ENCODE measurements at regions not wholly inside any gene's neighbourhood (a gene's known extent, or its start where the extent isn't known, plus 50 kb on each side); places are given as distances from the start of the nearest gene placed in this dataset.
A peak's percentile ranks its signal among the peaks of the same experiment; 100 is the strongest.

- CTCF ChIA-PET: no interaction called here
- DNase-seq: no peak
- H3K27ac Mint-ChIP-seq: no peak overlapping the region
- H3K9me3 Mint-ChIP-seq (ENCODE audit: low read depth): no peaks in the 10 kb centered on the region
- H3K27me3 Mint-ChIP-seq: peaks cover 10% of the 10 kb centered on the region
- peaks cover 4% of the 10 kb centered on the region for H3K4me1 Mint-ChIP-seq
- no peak for ATAC-seq
- H3K4me3 Mint-ChIP-seq: no peak overlapping the region
- no peaks in the 10 kb centered on the region for H3K36me3 Mint-ChIP-seq
Measured at GRCh38 chr1:98073106-98073505, 152.3 kb upstream of the DPYD start.

- Mint-ChIP-seq H3K4me3 (no peak overlapping the region), H3K4me1 (peaks cover 4% of the 10 kb centered on the region)
- CTCF ChIA-PET: no interaction called here
Measured at GRCh38 chr1:98072047-98072446, 151.2 kb upstream of the DPYD start.

GRCh38 chr1:98068016-98068415 lies 147.2 kb upstream of the DPYD start:
- ATAC-seq (no peak), DNase-seq (no peak)
- H3K27me3 Mint-ChIP-seq: peaks cover 20% of the 10 kb centered on the region
- no peaks in the 10 kb centered on the region for H3K4me1 Mint-ChIP-seq
- no peak overlapping the region for H3K4me3 Mint-ChIP-seq
- no peaks in the 10 kb centered on the region for H3K9me3 Mint-ChIP-seq (ENCODE audit: low read depth)
- H3K36me3 Mint-ChIP-seq: no peaks in the 10 kb centered on the region
- CTCF ChIA-PET: no interaction called here
- H3K27ac Mint-ChIP-seq: no peak overlapping the region

More at GRCh38 chr1:98072047-98072446, 151.2 kb upstream of the DPYD start:
- no peaks in the 10 kb centered on the region for H3K36me3 Mint-ChIP-seq
- ATAC-seq (no peak), DNase-seq (no peak)
- H3K27ac Mint-ChIP-seq: no peak overlapping the region
- H3K9me3 Mint-ChIP-seq (ENCODE audit: low read depth): no peaks in the 10 kb centered on the region
- H3K27me3 Mint-ChIP-seq: peaks cover 11% of the 10 kb centered on the region

- H3K36me3 Mint-ChIP-seq: no peaks in the 10 kb centered on the region
- H3K27ac Mint-ChIP-seq: no peak overlapping the region
- CTCF ChIA-PET: no interaction called here
- DNase-seq (no peak), ATAC-seq (no peak)
- peaks cover 17% of the 10 kb centered on the region for H3K27me3 Mint-ChIP-seq
- H3K4me3 Mint-ChIP-seq: no peak overlapping the region
- H3K4me1 Mint-ChIP-seq: no peaks in the 10 kb centered on the region
- H3K9me3 Mint-ChIP-seq (ENCODE audit: low read depth): no peaks in the 10 kb centered on the region
Measured at GRCh38 chr1:98066911-98067310, 146.1 kb upstream of the DPYD start.

GRCh38 chr1:98059620-98060019 lies 138.8 kb upstream of the DPYD start:
- Mint-ChIP-seq H3K4me1 (peaks cover under 1% of the 10 kb centered on the region), H3K36me3 (no peaks in the 10 kb centered on the region), H3K4me3 (no peak overlapping the region), H3K9me3 (ENCODE audit: low read depth) (no peaks in the 10 kb centered on the region), H3K27me3 (peaks cover 50% of the 10 kb centered on the region), H3K27ac (no peak overlapping the region)
- DNase-seq: no peak
- CTCF ChIA-PET: interaction anchor here (0.6 kb wide), 1 partner anchor 1511 kb away, joined by 3 read pairs; no protein-coding TSS in a partner anchor
- ATAC-seq: no peak

- peaks cover 4% of the 10 kb centered on the region for H3K4me1 Mint-ChIP-seq
- ATAC-seq (no peak), DNase-seq (no peak)
- CTCF ChIA-PET: no interaction called here
- no peaks in the 10 kb centered on the region for H3K9me3 Mint-ChIP-seq (ENCODE audit: low read depth)
- H3K27ac Mint-ChIP-seq: no peak overlapping the region
- H3K36me3 Mint-ChIP-seq: no peaks in the 10 kb centered on the region
- H3K27me3 Mint-ChIP-seq: peaks cover 53% of the 10 kb centered on the region
- H3K4me3 Mint-ChIP-seq: no peak overlapping the region
Measured at GRCh38 chr1:98058676-98059075, 137.8 kb upstream of the DPYD start.

GRCh38 chr1:98057236-98057910 lies 136.5 kb upstream of the DPYD start:
- DNase-seq (no peak), ATAC-seq (no peak)
- Mint-ChIP-seq H3K36me3 (no peaks in the 10 kb centered on the region), H3K27me3 (peaks cover 66% of the 10 kb centered on the region), H3K9me3 (ENCODE audit: low read depth) (no peaks in the 10 kb centered on the region), H3K4me1 (peaks cover 16% of the 10 kb centered on the region), H3K4me3 (no peak overlapping the region), H3K27ac (no peak overlapping the region)
- CTCF ChIA-PET: no interaction called here

GRCh38 chr1:98056781-98057180 lies 135.9 kb upstream of the DPYD start:
- peaks cover 72% of the 10 kb centered on the region for H3K27me3 Mint-ChIP-seq
- no peaks in the 10 kb centered on the region for H3K36me3 Mint-ChIP-seq
- CTCF ChIA-PET: interaction anchor here (2.1 kb wide), 1 partner anchor 411 kb away, joined by 7 read pairs; no protein-coding TSS in a partner anchor

GRCh38 chr1:98055457-98055856 lies 134.6 kb upstream of the DPYD start:
- Mint-ChIP-seq H3K9me3 (ENCODE audit: low read depth) (no peaks in the 10 kb centered on the region), H3K27me3 (peaks cover 83% of the 10 kb centered on the region), H3K27ac (no peak overlapping the region), H3K36me3 (no peaks in the 10 kb centered on the region), H3K4me3 (no peak overlapping the region), H3K4me1 (peaks cover 16% of the 10 kb centered on the region)
- DNase-seq (no peak), ATAC-seq (no peak)
- CTCF ChIA-PET: interaction anchor here (2.1 kb wide), 1 partner anchor 413 kb away, joined by 7 read pairs; no protein-coding TSS in a partner anchor

More at GRCh38 chr1:98056781-98057180, 135.9 kb upstream of the DPYD start:
- Mint-ChIP-seq H3K9me3 (ENCODE audit: low read depth) (no peaks in the 10 kb centered on the region), H3K4me3 (no peak overlapping the region), H3K4me1 (peaks cover 16% of the 10 kb centered on the region), H3K27ac (no peak overlapping the region)
- ATAC-seq (no peak), DNase-seq (no peak)

GRCh38 chr1:98054786-98055185 lies 134.0 kb upstream of the DPYD start:
- ATAC-seq: no peak
- Mint-ChIP-seq H3K4me3 (peak overlapping the region; percentile 54), H3K27ac (no peak overlapping the region), H3K27me3 (peaks cover 85% of the 10 kb centered on the region), H3K36me3 (no peaks in the 10 kb centered on the region), H3K4me1 (peaks cover 16% of the 10 kb centered on the region), H3K9me3 (ENCODE audit: low read depth) (no peaks in the 10 kb centered on the region)
- CTCF ChIA-PET: interaction anchor here (0.6 to 2.1 kb wide), 3 partner anchors 8 to 413 kb away, joined by 3 to 7 read pairs (median 6); no protein-coding TSS in a partner anchor
- DNase-seq: no peak

GRCh38 chr1:98054367-98054701 lies 133.5 kb upstream of the DPYD start:
- peaks cover 20% of the 10 kb centered on the region for H3K4me1 Mint-ChIP-seq
- peak overlapping the region; percentile 54 for H3K4me3 Mint-ChIP-seq
- H3K9me3 Mint-ChIP-seq (ENCODE audit: low read depth): no peaks in the 10 kb centered on the region
- H3K27ac Mint-ChIP-seq: no peak overlapping the region
- ATAC-seq: no peak
- DNase-seq: no peak
- CTCF ChIA-PET: interaction anchor here (0.6 to 2.1 kb wide), 15 partner anchors 8 to 1089 kb away, joined by 3 to 17 read pairs (median 4); no protein-coding TSS in a partner anchor
- no peaks in the 10 kb centered on the region for H3K36me3 Mint-ChIP-seq
- H3K27me3 Mint-ChIP-seq: peaks cover 85% of the 10 kb centered on the region

- Mint-ChIP-seq H3K27me3 (peaks cover 85% of the 10 kb centered on the region), H3K9me3 (ENCODE audit: low read depth) (no peaks in the 10 kb centered on the region), H3K4me1 (peaks cover 26% of the 10 kb centered on the region), H3K36me3 (no peaks in the 10 kb centered on the region), H3K4me3 (peak overlapping the region; percentile 54), H3K27ac (no peak overlapping the region)
- peak; percentile 66 for DNase-seq
- CTCF ChIA-PET: interaction anchor here (0.8 to 1.8 kb wide), 19 partner anchors 9 to 1088 kb away, joined by 3 to 17 read pairs (median 3); no protein-coding TSS in a partner anchor
- ATAC-seq: peak; percentile 98
Measured at GRCh38 chr1:98053471-98054366, 132.9 kb upstream of the DPYD start.

- peak; percentile 83 for DNase-seq
- no peak overlapping the region for H3K27ac Mint-ChIP-seq
- CTCF ChIA-PET: interaction anchor here (0.9 to 2.9 kb wide), 7 partner anchors 526 to 1095 kb away, joined by 3 to 12 read pairs (median 4); no protein-coding TSS in a partner anchor
- peaks cover 88% of the 10 kb centered on the region for H3K27me3 Mint-ChIP-seq
- no peaks in the 10 kb centered on the region for H3K36me3 Mint-ChIP-seq
- peaks cover 34% of the 10 kb centered on the region for H3K4me1 Mint-ChIP-seq
- no peak overlapping the region for H3K4me3 Mint-ChIP-seq
- no peak for ATAC-seq
- no peaks in the 10 kb centered on the region for H3K9me3 Mint-ChIP-seq (ENCODE audit: low read depth)
Measured at GRCh38 chr1:98051065-98051675, 130.3 kb upstream of the DPYD start.
